ENCODE measurements at regions not wholly inside any gene's neighbourhood (a gene's known extent, or its start where the extent isn't known, plus 50 kb on each side); places are given as distances from the start of the nearest gene placed in this dataset.

GRCh38 chr7:67754651-67755050, 758.0 kb downstream of the TYW1 start:
- Histone ChIP-seq H3K27me3 (ENCODE audit: control insufficient read depth, insufficient read depth, low read length) (no peaks in the 10 kb centered on the region), H3K4me3 (ENCODE audit: low read depth, low read length) (no peak overlapping the region), H3K36me3 (ENCODE audit: control insufficient read depth, insufficient read depth, low read length) (no peaks in the 10 kb centered on the region)
- DNase-seq (ENCODE audit: low read depth): no peak
- FAIRE-seq: no peak
- TF ChIP-seq CTCF (IDR thresholded peaks at IDR 0.05; ENCODE audit: insufficient read depth, low read length, severe bottlenecking): no peak

GRCh38 chr7:67758551-67758950, 761.9 kb downstream of the TYW1 start:
- FAIRE-seq (no peak), DNase-seq (ENCODE audit: low read depth) (no peak)
- Histone ChIP-seq H3K4me3 (ENCODE audit: low read depth, low read length) (no peak overlapping the region), H3K36me3 (ENCODE audit: control insufficient read depth, insufficient read depth, low read length) (no peaks in the 10 kb centered on the region), H3K27me3 (ENCODE audit: control insufficient read depth, insufficient read depth, low read length) (no peaks in the 10 kb centered on the region)
- TF ChIP-seq CTCF (IDR thresholded peaks at IDR 0.05; ENCODE audit: insufficient read depth, low read length, severe bottlenecking): no peak

DNA sequence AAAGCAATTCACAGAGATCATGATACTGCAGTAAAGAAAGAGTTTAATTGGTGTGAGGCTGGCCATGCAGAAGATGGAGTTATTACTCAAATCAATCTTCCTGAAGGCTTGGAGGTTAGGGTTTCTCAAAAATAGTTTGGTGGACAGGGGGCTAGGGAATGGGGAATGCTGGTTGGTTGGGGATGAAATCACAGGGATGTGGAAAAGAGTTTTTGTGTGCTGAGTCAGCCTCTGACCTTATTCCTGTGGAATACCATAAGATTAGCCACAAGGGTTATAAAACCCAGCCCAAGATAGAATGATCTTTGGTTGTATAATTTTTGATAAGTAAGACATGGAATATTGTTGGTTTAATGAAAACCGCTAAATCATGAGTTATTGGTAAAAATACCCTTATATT, 764.3 kb downstream of the TYW1 start:
- DNase-seq (ENCODE audit: low read depth) (no peak), FAIRE-seq (no peak)
- no peak overlapping the region for H3K4me3 ChIP-seq (ENCODE audit: low read depth, low read length)
- no peaks in the 10 kb centered on the region for H3K36me3 ChIP-seq (ENCODE audit: control insufficient read depth, insufficient read depth, low read length)
- no peak for TF ChIP-seq CTCF (IDR thresholded peaks at IDR 0.05; ENCODE audit: insufficient read depth, low read length, severe bottlenecking)
- H3K27me3 ChIP-seq (ENCODE audit: control insufficient read depth, insufficient read depth, low read length): no peaks in the 10 kb centered on the region

- H3K36me3 ChIP-seq (ENCODE audit: control insufficient read depth, insufficient read depth, low read length): no peaks in the 10 kb centered on the region
- H3K27me3 ChIP-seq (ENCODE audit: control insufficient read depth, insufficient read depth, low read length): no peaks in the 10 kb centered on the region
- TF ChIP-seq CTCF (IDR thresholded peaks at IDR 0.05; ENCODE audit: insufficient read depth, low read length, severe bottlenecking): no peak
- H3K4me3 ChIP-seq (ENCODE audit: low read depth, low read length): no peak overlapping the region
- no peak for DNase-seq (ENCODE audit: low read depth)
- FAIRE-seq: no peak
Measured at GRCh38 chr7:67762516-67762915, 765.9 kb downstream of the TYW1 start.

DNA sequence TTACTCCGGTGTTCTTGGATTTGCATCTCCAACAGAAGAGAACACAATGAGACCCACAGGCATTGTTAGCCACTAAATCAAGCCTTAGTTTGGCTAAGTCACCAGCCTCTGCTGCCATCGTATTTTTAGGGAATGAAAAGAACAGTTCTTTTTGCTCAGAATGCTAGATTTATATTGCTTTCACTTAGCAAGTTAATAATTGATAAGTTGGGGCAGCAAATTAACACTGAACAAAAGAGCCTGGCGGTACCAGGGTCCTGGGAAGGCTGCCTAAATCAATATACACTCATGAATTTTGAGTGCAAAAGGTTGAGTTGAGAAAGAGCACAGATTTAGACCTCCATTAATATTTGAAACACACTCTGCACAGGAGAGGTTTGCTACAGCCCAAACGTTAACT, 767.7 kb downstream of the TYW1 start:
- no peak for DNase-seq (ENCODE audit: low read depth)
- no peak for FAIRE-seq
- no peak overlapping the region for H3K4me3 ChIP-seq (ENCODE audit: low read depth, low read length)
- TF ChIP-seq CTCF (IDR thresholded peaks at IDR 0.05; ENCODE audit: insufficient read depth, low read length, severe bottlenecking): no peak
- H3K27me3 ChIP-seq (ENCODE audit: control insufficient read depth, insufficient read depth, low read length): no peaks in the 10 kb centered on the region
- no peaks in the 10 kb centered on the region for H3K36me3 ChIP-seq (ENCODE audit: control insufficient read depth, insufficient read depth, low read length)

DNA sequence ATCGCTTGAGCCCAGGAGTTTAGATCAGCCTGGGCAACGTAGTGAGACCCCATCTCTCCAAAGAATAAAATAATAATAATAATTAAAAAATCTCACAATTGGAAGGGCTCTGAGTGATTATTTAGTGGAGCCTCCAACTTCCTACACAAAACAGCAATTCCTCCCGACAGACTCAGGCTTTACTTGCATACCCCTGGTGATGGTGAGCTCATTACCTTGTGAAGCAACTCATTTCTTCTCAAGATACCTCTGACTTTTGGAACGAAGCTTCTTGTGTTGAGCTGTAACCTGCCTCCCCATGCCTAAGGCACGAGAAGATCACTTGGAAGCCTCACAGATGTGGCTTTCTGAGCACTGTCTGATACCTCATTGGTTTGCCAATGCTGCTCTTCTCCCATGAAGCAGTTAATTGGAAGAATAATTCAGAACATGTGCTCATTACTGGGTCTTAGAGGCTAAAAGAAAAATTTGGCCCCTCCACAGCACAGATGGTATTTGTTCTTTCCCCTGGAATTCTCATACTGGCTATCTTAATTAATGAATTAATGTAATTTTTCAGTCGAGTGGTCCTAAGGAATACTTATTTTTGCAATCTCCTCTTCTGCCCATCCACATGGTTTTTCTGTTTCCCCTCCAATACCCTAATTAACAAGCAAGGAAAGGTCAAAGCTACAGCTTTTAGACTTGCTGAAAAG, 769.0 kb downstream of the TYW1 start:
- no peak for FAIRE-seq
- DNase-seq (ENCODE audit: low read depth): no peak
- H3K36me3 ChIP-seq (ENCODE audit: control insufficient read depth, insufficient read depth, low read length): no peaks in the 10 kb centered on the region
- TF ChIP-seq CTCF (IDR thresholded peaks at IDR 0.05; ENCODE audit: insufficient read depth, low read length, severe bottlenecking): no peak
- H3K27me3 ChIP-seq (ENCODE audit: control insufficient read depth, insufficient read depth, low read length): no peaks in the 10 kb centered on the region
- H3K4me3 ChIP-seq (ENCODE audit: low read depth, low read length): no peak overlapping the region
